ENCODE measurements at regions not wholly inside any gene's neighbourhood (a gene's known extent, or its start where the extent isn't known, plus 50 kb on each side); places are given as distances from the start of the nearest gene placed in this dataset.

DNA sequence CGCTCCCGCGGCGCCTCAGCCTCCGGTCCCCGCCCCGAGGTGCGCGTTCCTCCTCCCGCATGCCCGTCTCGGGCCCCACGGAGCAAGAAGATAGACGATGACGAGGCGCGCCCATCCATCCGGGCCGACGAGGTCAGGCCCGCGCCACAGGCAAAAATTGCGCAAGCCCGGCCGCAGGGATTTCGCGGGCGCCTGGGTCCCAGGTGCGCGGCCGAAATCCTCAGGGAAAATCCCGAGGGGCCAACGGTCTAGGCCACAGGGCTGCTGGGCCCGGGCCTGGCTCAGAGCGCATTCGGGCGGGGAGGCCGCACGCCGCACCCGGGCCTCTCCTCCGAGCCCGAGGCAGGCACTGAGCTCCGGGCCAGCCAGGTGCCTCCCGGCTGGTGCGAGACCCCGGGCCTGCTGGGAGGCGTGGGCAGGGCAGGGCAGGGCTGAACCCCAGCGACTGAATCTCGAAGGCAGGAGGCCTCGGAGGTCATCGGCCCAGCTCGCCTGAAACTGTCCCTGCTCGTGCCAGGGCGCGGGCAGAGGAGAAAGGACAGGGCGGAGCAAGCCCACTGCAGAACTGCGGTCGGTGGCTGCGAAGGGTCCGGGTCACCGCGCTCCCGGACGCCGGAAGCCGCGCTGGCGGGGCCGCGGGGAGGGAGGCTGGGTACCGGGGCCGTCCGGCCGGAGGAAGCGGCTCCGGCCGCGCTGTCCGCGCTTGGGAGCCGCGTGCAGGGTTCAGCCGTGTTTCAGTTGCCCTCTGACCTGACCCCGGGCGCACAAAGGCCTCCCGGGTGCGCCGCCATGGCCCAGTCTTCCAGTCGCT, 66.8 kb downstream of the FOXD1 start:
- no peak for DNase-seq (ENCODE audit: extremely low spot score)
- CTCF ChIA-PET: no interaction called here
- no peak for TF ChIP-seq HDGF (IDR thresholded peaks at IDR 0.05; ENCODE audit: borderline replicate concordance)
- no peak for TF ChIP-seq SP1 (IDR thresholded peaks at IDR 0.05)
- TF ChIP-seq ARNT (IDR thresholded peaks at IDR 0.05): no peak
- TF ChIP-seq, protein P1, sequence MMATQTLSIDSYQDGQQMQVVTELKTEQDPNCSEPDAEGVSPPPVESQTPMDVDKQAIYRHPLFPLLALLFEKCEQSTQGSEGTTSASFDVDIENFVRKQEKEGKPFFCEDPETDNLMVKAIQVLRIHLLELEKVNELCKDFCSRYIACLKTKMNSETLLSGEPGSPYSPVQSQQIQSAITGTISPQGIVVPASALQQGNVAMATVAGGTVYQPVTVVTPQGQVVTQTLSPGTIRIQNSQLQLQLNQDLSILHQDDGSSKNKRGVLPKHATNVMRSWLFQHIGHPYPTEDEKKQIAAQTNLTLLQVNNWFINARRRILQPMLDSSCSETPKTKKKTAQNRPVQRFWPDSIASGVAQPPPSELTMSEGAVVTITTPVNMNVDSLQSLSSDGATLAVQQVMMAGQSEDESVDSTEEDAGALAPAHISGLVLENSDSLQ (IDR thresholded peaks at IDR 0.05): no peak
- TF ChIP-seq NFRKB (IDR thresholded peaks at IDR 0.05): no peak
- no peak for TF ChIP-seq CTBP1 (IDR thresholded peaks at IDR 0.05; ENCODE audit: borderline replicate concordance)
- TF ChIP-seq SUZ12 (IDR thresholded peaks at IDR 0.05): no peak
- no peak for TF ChIP-seq TARDBP (IDR thresholded peaks at IDR 0.05)
- TF ChIP-seq ELF4 (IDR thresholded peaks at IDR 0.05): no peak
- POLR2A ChIA-PET: no interaction called here

DNA sequence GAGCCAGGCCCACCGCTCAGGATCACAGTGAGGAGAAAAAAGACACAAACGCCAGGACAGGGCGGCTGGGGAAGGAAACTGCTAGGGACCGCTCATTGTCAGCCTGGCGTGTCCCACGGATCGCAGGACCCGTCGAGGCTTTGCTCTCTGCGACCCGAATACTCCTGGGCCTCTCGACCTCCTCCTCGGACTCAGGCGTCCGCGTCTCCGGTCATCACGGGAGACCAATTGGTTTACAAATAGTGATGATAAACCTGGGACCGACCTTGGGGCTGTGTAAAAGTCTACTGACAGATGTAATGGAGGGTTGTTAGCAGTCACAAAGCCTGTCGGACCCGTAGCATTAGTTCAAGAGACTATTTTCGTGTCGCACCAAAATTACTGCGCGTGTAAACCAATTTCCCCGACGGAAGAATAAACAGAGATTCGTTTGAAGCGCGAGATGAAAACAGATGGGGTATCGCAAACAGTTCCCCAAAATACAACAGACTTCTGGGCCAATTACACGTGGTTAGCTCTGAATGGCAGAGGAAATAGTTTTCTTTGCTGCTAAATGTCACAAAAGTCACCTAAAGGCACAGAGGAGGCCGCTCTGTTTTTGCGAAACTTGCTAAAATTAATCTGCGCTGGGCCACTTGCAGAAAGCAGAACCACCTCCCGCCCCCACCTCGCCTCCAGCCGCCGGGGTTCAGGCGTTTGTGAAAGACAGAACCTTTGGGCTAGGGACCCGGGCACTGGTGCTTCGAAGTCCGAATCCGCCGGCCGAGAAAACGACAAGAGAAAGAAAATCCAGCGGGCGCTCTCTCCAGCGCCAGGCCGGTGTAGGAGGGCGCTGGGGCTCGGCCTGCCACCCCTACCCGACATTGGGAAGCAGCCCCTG, 67.6 kb downstream of the FOXD1 start:
- no peak for DNase-seq (ENCODE audit: extremely low spot score)
- TF ChIP-seq FOXK2 (IDR thresholded peaks at IDR 0.05): no peak
- no peak for TF ChIP-seq ELF4 (IDR thresholded peaks at IDR 0.05)
- TF ChIP-seq BHLHE40 (IDR thresholded peaks at IDR 0.05; ENCODE audit: borderline replicate concordance): no peak
- TF ChIP-seq, protein P1 (IDR thresholded peaks at IDR 0.05): no peak
- TF ChIP-seq SP1 (IDR thresholded peaks at IDR 0.05): no peak
- TF ChIP-seq FOXA1 (IDR thresholded peaks at IDR 0.05): no peak
- TF ChIP-seq CTBP1 (IDR thresholded peaks at IDR 0.05; ENCODE audit: borderline replicate concordance): no peak
- TF ChIP-seq FOXM1 (IDR thresholded peaks at IDR 0.05; ENCODE audit: borderline replicate concordance): no peak
- no peak for TF ChIP-seq ZNF384 (IDR thresholded peaks at IDR 0.05)
- TF ChIP-seq LEF1 (IDR thresholded peaks at IDR 0.05; ENCODE audit: borderline replicate concordance): no peak
- no peak for TF ChIP-seq L3MBTL2 (conservative IDR thresholded peaks at IDR 0.05)
- no peak for TF ChIP-seq TARDBP (IDR thresholded peaks at IDR 0.05)
- no peak for TF ChIP-seq SUZ12 (IDR thresholded peaks at IDR 0.05)
- CTCF ChIA-PET: no interaction called here
- POLR2A ChIA-PET: no interaction called here

DNA sequence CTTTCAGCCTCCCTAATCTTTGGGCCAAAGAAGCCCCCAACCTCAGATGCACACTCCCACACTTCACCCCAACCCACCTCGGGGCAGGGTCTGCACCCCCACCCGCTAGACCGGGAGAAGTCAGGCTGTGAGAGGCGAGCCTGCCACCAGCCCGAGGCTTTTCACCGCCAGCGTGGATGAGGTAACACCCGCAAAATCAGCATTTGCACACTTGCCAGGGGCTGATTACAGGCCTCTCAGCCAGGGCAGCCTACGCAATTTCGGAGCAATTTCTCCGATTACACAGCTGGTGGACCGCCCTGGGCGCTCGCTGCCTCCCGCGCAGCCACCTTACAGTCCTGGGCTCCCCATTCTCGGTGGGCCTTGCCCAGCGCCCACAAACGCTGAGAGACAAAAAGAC, 68.5 kb downstream of the FOXD1 start:
- no peak for TF ChIP-seq LEF1 (IDR thresholded peaks at IDR 0.05; ENCODE audit: borderline replicate concordance)
- DNase-seq (ENCODE audit: extremely low spot score): no peak
- ChIA-PET POLR2A (no interaction called here), CTCF (no interaction called here)

DNA sequence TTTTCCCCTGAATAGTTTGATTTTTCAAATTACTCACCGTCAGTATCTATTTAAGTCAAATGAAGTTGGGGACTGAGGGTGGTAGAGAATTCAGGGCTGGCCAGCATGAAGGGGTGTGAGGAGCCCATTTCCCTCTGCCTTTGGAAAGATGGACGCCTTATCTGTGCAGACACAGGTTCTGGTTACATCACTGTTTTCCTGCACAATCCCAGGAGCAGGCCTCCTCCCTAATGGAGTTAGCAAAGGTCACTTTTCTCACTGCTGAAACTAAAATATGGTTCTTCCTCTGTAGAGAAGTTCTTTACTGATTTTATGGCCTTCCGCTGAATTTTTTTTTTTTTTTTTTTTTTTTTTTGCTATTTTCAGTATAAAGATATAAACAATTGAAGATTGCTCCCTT, 69.1 kb downstream of the FOXD1 start:
- CTCF ChIA-PET: no interaction called here
- 0 out of 2 replicates have a peak, but pooled peaks have one; percentile 30 for TF ChIP-seq ZNF384 (IDR thresholded peaks at IDR 0.05)
- no peak for TF ChIP-seq L3MBTL2 (conservative IDR thresholded peaks at IDR 0.05)
- no peak for TF ChIP-seq TARDBP (IDR thresholded peaks at IDR 0.05)
- TF ChIP-seq FOXA1 (IDR thresholded peaks at IDR 0.05): no peak
- POLR2A ChIA-PET: interaction anchor here (1.2 kb wide), 1 partner anchor 26 kb away, joined by 3 read pairs; no protein-coding TSS in a partner anchor
- no peak for DNase-seq (ENCODE audit: extremely low spot score)

DNA sequence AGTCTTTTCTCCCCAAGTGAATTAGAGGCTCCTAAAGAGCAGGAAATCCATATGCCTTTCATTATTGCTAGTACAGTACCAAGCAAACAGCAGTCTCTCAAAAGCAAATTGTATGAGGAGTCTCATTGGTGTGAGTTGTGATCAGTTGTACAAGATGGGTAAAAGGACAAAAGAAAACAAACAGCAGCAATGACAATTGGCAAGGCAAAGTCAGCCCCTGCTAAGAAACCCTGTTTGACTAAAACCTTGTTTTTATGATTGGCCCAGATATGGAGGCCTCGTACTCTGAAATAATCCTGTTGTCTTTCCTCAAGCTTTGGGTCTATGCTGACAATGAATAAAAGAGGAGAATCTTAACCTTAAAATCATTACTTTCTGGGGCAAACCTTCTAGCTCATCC, 69.8 kb downstream of the FOXD1 start:
- TF ChIP-seq SUZ12 (IDR thresholded peaks at IDR 0.05): no peak
- TF ChIP-seq L3MBTL2 (conservative IDR thresholded peaks at IDR 0.05): no peak
- TF ChIP-seq, protein P1 (IDR thresholded peaks at IDR 0.05): no peak
- no peak for TF ChIP-seq FOXK2 (IDR thresholded peaks at IDR 0.05)
- no peak for TF ChIP-seq NFRKB (IDR thresholded peaks at IDR 0.05)
- no peak for TF ChIP-seq HDGF (IDR thresholded peaks at IDR 0.05; ENCODE audit: borderline replicate concordance)
- TF ChIP-seq LEF1 (IDR thresholded peaks at IDR 0.05; ENCODE audit: borderline replicate concordance): no peak
- TF ChIP-seq ELF4 (IDR thresholded peaks at IDR 0.05): no peak
- no peak for TF ChIP-seq CTBP1 (IDR thresholded peaks at IDR 0.05; ENCODE audit: borderline replicate concordance)
- no peak for TF ChIP-seq ARNT (IDR thresholded peaks at IDR 0.05)
- TF ChIP-seq FOXA1 (IDR thresholded peaks at IDR 0.05): no peak
- no peak for TF ChIP-seq BHLHE40 (IDR thresholded peaks at IDR 0.05; ENCODE audit: borderline replicate concordance)
- no peak for TF ChIP-seq TARDBP (IDR thresholded peaks at IDR 0.05)
- no peak for TF ChIP-seq SP1 (IDR thresholded peaks at IDR 0.05)
- no peak for TF ChIP-seq FOXM1 (IDR thresholded peaks at IDR 0.05; ENCODE audit: borderline replicate concordance)
- no peak for TF ChIP-seq ZNF384 (IDR thresholded peaks at IDR 0.05)
- no peak for DNase-seq (ENCODE audit: extremely low spot score)
- ChIA-PET CTCF (interaction anchor here (1.0 to 1.5 kb wide), 3 partner anchors 9 to 163 kb away, joined by 3 to 11 read pairs (median 5); no protein-coding TSS in a partner anchor), POLR2A (interaction anchor here (0.8 to 1.5 kb wide), 9 partner anchors 9 to 163 kb away, joined by 3 to 15 read pairs (median 4); partner anchors contain the start of gene FOXD1)

DNA sequence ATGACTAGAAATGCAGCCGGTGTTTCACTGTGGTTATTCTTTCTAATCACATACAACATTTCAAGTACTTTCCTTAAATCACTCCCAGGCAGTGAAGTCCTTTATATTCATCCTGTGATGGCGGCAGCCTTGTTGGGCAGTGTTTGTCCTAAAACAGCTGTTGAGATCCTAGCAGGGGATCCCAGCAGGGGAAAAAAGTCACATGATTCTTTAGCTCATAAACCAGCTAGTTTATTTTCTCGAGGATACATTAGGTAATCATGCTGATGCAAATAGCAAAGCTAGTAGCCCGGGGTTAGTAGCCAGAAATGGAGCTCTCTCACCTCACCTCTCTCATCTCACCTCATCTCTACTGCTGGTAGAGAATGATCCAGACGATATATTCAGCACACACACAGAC, 70.5 kb downstream of the FOXD1 start:
- TF ChIP-seq FOXA1 (IDR thresholded peaks at IDR 0.05) (no peak), CTBP1 (IDR thresholded peaks at IDR 0.05; ENCODE audit: borderline replicate concordance) (0 out of 2 replicates have a peak, but pooled peaks have one; percentile 44), SP1 (IDR thresholded peaks at IDR 0.05) (no peak)
- TF ChIP-seq, protein P1 (IDR thresholded peaks at IDR 0.05): peak; percentile 32; the same call in 1 of the 2 replicates
- POLR2A ChIA-PET: interaction anchor here (0.8 to 1.5 kb wide), 11 partner anchors 9 to 162 kb away, joined by 3 to 15 read pairs (median 4); partner anchors contain the start of gene FOXD1
- CTCF ChIA-PET: interaction anchor here (0.9 to 1.5 kb wide), 4 partner anchors 10 to 162 kb away, joined by 3 to 11 read pairs (median 4); no protein-coding TSS in a partner anchor
- DNase-seq (ENCODE audit: extremely low spot score): peak; percentile 60

All from HEK293T (cell line).